Chondrocyte (in vitro differentiated cells): ENCODE measurements at regions not wholly inside any gene's neighbourhood (a gene's known extent, or its start where the extent isn't known, plus 50 kb on each side); places are given as distances from the start of the nearest gene placed in this dataset.

Experiments used
- DNase-seq: peaks from one replicate; pipeline ENCODE4 v3.0.0; 2021; ENCODE audit warnings: mixed read lengths, low spot score
- H3K27ac Mint-ChIP-seq: one replicate; pipeline ENCODE4 v1.8.0; 2021; ENCODE audit warnings: mild to moderate bottlenecking, moderate library complexity, mixed read lengths; ENCODE audit not compliant: unreplicated experiment
- H3K27me3 Mint-ChIP-seq: 2 replicates; pipeline ENCODE4 v1.8.0; 2021; ENCODE audit warnings: low read depth, mixed read lengths
- H3K36me3 Mint-ChIP-seq: 2 replicates; pipeline ENCODE4 v1.8.0; 2021; ENCODE audit warnings: low read depth, mixed read lengths
- H3K4me1 Mint-ChIP-seq: 2 replicates; pipeline ENCODE4 v1.8.0; 2021; ENCODE audit warnings: low read depth, mild to moderate bottlenecking, mixed read lengths
- H3K4me3 Mint-ChIP-seq: one replicate; pipeline ENCODE4 v1.8.0; 2021; ENCODE audit warnings: mild to moderate bottlenecking, moderate library complexity, mixed read lengths; ENCODE audit not compliant: unreplicated experiment
- H3K9me3 Mint-ChIP-seq: 2 replicates; pipeline ENCODE4 v1.8.0; 2021; ENCODE audit warnings: low read depth, mixed read lengths
- TF ChIP-seq, protein P1 (sequence below): fragments of 200-600 bp; sonication (generic); IDR thresholded peaks from 2 replicates; pipeline ENCODE4 v1.5.0; 2021; ENCODE audit warnings: antibody characterized with exemption, mild to moderate bottlenecking, moderate library complexity

DNA sequence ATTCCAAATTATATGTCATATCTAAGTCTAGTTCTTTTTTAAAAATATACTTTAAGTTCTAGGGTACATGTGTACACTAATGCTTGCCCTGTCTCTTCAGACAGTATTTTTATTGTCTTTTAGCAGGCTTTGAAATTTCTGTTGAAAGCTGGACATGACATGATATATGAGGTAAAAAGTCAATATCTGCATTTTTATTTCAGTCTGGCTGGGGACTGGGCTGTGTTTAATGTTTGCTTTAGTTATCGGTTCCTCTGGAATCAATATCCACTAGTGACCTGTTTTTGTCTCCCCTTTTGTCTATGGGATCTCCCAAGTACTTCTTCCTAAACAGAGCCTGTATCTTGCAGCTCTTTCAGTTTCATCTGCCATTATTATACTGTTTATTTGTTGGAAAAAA, 786.2 kb upstream of the GJE1 start:
- no peak overlapping the region for H3K4me3 Mint-ChIP-seq

DNA sequence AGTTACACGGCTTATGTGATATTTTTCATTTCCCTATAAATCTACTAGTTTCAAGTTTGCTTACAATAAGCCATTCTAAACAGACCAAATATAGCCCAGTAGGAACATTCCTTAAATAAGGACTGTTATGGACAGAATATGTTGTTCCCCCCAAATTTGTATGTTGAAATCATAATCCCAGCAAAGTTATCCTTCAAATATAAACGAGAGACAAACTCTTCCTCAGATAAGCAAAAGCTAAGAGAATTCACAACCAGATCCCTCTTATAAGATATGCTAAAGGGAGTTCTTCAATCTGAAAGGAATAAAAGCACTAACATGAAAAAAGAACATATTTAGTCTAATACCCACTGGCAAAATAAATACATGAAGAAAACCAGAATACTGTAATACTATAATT, 795.5 kb upstream of the GJE1 start:
- no peak for DNase-seq
- Mint-ChIP-seq H3K36me3 (peaks cover 3% of the 10 kb centered on the region), H3K27ac (no peak overlapping the region), H3K9me3 (peaks cover 24% of the 10 kb centered on the region), H3K4me3 (no peak overlapping the region), H3K27me3 (no peaks in the 10 kb centered on the region), H3K4me1 (peaks cover 21% of the 10 kb centered on the region)
- TF ChIP-seq, protein P1, sequence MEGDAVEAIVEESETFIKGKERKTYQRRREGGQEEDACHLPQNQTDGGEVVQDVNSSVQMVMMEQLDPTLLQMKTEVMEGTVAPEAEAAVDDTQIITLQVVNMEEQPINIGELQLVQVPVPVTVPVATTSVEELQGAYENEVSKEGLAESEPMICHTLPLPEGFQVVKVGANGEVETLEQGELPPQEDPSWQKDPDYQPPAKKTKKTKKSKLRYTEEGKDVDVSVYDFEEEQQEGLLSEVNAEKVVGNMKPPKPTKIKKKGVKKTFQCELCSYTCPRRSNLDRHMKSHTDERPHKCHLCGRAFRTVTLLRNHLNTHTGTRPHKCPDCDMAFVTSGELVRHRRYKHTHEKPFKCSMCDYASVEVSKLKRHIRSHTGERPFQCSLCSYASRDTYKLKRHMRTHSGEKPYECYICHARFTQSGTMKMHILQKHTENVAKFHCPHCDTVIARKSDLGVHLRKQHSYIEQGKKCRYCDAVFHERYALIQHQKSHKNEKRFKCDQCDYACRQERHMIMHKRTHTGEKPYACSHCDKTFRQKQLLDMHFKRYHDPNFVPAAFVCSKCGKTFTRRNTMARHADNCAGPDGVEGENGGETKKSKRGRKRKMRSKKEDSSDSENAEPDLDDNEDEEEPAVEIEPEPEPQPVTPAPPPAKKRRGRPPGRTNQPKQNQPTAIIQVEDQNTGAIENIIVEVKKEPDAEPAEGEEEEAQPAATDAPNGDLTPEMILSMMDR = no peak

More for the DNA sequence above, 786.2 kb upstream of the GJE1 start:
- Mint-ChIP-seq H3K9me3 (peaks cover 1% of the 10 kb centered on the region), H3K27ac (no peak overlapping the region), H3K27me3 (no peaks in the 10 kb centered on the region), H3K36me3 (no peaks in the 10 kb centered on the region), H3K4me1 (no peaks in the 10 kb centered on the region)
- TF ChIP-seq, protein P1 = no peak
- no peak for DNase-seq

DNA sequence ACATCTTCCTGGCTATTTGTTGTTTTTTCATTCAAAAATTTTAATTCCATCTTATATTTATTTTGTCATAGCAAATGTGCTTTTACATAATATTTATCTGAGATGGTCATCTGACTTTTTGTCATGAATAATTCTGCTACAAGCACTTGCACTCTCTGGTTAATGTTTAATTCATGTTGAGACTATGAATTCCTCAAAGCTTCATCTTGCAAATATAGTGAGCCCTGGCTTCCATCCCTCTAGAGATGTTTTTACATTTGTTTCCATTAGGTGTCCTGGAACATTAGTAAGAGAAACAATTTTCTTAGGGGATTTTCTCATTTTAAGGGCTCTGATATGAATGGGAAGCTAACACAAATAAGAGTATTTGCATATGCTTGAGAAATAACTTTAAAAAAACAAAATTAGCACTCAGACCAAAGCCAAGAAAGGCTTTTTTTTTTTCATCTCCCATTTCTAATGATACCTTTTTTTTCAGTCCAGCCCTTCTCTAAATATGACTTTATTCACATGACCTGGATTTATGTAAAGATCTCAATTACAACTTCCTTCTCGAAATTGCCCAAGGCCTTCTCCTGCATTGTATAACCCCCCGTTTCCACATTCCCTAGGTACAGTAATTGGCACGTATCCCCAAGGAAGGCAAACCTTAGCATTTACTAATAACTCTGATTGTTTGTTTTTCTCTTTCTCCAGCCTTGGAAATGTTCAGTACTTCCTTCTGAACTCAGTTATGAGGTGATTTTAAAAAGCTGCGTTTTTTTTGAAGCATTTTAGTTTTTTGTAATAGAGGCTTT, 797.0 kb upstream of the GJE1 start:
- no peak for DNase-seq
- TF ChIP-seq, protein P1 = no peak
- Mint-ChIP-seq H3K27ac (no peak overlapping the region), H3K4me3 (no peak overlapping the region), H3K9me3 (peaks cover 15% of the 10 kb centered on the region), H3K36me3 (peaks cover 1% of the 10 kb centered on the region), H3K4me1 (peaks cover 21% of the 10 kb centered on the region), H3K27me3 (no peaks in the 10 kb centered on the region)

DNA sequence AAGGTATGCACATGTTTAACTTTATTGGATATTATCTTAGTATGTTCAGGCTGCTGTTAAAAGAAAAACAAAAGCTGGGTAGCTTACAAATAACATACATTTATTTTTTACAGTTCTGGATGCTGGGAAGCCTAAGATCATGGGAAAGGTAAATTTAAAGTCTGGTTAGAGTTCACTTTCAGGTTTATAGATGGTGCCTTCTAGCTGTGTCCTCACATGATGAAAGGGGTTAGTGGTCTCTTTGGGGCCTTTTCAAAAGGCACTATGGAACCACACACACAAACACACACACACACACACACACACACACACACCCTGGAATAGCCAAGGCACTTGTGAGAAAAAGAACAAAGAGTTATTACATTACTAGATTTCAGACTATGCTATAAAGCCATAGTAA, 805.8 kb upstream of the GJE1 start:
- Mint-ChIP-seq H3K4me3 (peak overlapping the region; percentile 47), H3K9me3 (peaks cover 6% of the 10 kb centered on the region), H3K27me3 (no peaks in the 10 kb centered on the region), H3K27ac (peak overlapping the region; percentile 83), H3K4me1 (peaks cover 13% of the 10 kb centered on the region), H3K36me3 (no peaks in the 10 kb centered on the region)
- TF ChIP-seq, protein P1 = no peak
- DNase-seq = no peak

DNA sequence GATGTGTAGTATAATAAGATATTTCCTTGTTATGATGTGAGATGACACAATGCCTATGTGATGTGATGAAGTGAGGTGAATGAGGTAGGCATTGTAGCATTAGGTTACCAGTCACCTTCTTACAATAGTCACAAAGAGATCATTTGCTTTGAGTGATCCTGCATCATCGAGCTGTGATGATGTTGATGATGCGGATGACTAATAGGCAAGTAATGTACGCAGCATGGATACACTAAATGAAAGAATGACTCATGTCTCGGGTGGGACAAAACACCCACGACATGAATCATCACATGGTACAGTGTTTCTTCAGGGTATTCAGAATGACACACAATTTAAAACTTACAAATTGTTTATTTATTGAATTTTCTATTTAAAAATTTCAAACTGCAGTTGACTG, 806.3 kb upstream of the GJE1 start:
- peak overlapping the region; percentile 83 for H3K27ac Mint-ChIP-seq
- no peaks in the 10 kb centered on the region for H3K36me3 Mint-ChIP-seq
- DNase-seq = no peak
- peaks cover 6% of the 10 kb centered on the region for H3K9me3 Mint-ChIP-seq
- peak overlapping the region; percentile 47 for H3K4me3 Mint-ChIP-seq
- TF ChIP-seq, protein P1 = no peak
- peaks cover 18% of the 10 kb centered on the region for H3K4me1 Mint-ChIP-seq
- no peaks in the 10 kb centered on the region for H3K27me3 Mint-ChIP-seq
